B cell (primary cell): ENCODE measurements at regions not wholly inside any gene's neighbourhood (a gene's known extent, or its start where the extent isn't known, plus 50 kb on each side); places are given as distances from the start of the nearest gene placed in this dataset.

Experiments used
- ATAC-seq: fragments of 200-7000 bp; cut with Tn5 transposase; one replicate; pipeline ENCODE4 v1.10.0; 2021; ENCODE audit warnings: low read depth, mild to moderate bottlenecking, moderate number of reproducible peaks, moderate library complexity
- CTCF ChIA-PET: fragments of 350-600 bp; sonication (Branson Sonifier 250); formaldehyde crosslinking; loops from one replicate; lab custom pipeline; 2021; ENCODE audit warnings: antibody characterized with exemption, inconsistent platforms; lab: Charles Lee
- POLR2A ChIA-PET: fragments of 350-600 bp; sonication (Branson Sonifier 250); formaldehyde crosslinking; loops from one replicate; lab custom pipeline; 2021; ENCODE audit warnings: antibody characterized with exemption; lab: Charles Lee
- DNase-seq: peaks from one replicate; pipeline ENCODE4 v3.0.0; 2013
- H2AFZ ChIP-seq: 2 replicates; pipeline ENCODE4 v1.6.1; 2012; ENCODE audit warnings: mild to moderate bottlenecking, low read depth, low read length; ENCODE audit not compliant: insufficient read depth, poor library complexity, severe bottlenecking
- H3K27ac ChIP-seq, 2 donors: 1 replicate in 1 of 2; 2 replicates in 1 of 2; pipeline ENCODE4 v1.5.1; 2012 to 2013; ENCODE audit warnings: low read length in 2 of 2, mild to moderate bottlenecking in 2 of 2, moderate library complexity in 1 of 2
- H3K27me3 ChIP-seq, 4 experiments: fragments of 200-600 bp in 1 of 4; sonication (generic) in 1 of 4; replicated peaks in 1 of 4; 1 replicate in 2 of 4; 2 replicates in 2 of 4; pipeline versions ENCODE4 v1.6.1 to v1.7.0; 2013 to 2016; ENCODE audit warnings: low read length in 3 of 4, mild to moderate bottlenecking in 2 of 4, mixed read lengths in 1 of 4, moderate library complexity in 1 of 4; ENCODE audit not compliant: insufficient read depth in 4 of 4, control insufficient read depth in 3 of 4; ENCODE audit errors: control extremely low read depth in 1 of 4
- H3K36me3 ChIP-seq, 2 experiments: replicated peaks in 1 of 2; 1 replicate in 1 of 2; 2 replicates in 1 of 2; pipeline versions ENCODE4 v1.6.1 to v1.7.1; 2013; ENCODE audit warnings: low read length in 1 of 2; ENCODE audit not compliant: insufficient read depth in 2 of 2, control insufficient read depth in 1 of 2; ENCODE audit errors: control extremely low read depth in 1 of 2, extremely low read depth in 1 of 2
- H3K4me1 ChIP-seq, 2 donors: fragments of 200-600 bp in 1 of 2; sonication (generic) in 1 of 2; 1 replicate in 1 of 2; 2 replicates in 1 of 2; pipeline versions ENCODE4 v1.5.1 to v1.6.1; 2013 to 2017; ENCODE audit warnings: low read length in 2 of 2; ENCODE audit not compliant: control insufficient read depth in 2 of 2, insufficient read depth in 2 of 2
- H3K4me2 ChIP-seq: replicated peaks from 2 replicates; pipeline ENCODE3; 2012; ENCODE audit warnings: mild to moderate bottlenecking, low read depth, low read length; ENCODE audit not compliant: poor library complexity, severe bottlenecking
- H3K4me3 ChIP-seq, 5 experiments: fragments of 200-600 bp in 1 of 5; sonication (generic) in 1 of 5; 1 replicate in 3 of 5; 2 replicates in 2 of 5; pipeline versions ENCODE4 v1.5.1 to v1.7.0; 2011 to 2016; ENCODE audit warnings: low read length in 4 of 5, mild to moderate bottlenecking in 4 of 5, low read depth in 2 of 5, control low read depth in 1 of 5, moderate library complexity in 1 of 5; ENCODE audit not compliant: insufficient read depth in 1 of 5; ENCODE audit errors: control extremely low read depth in 1 of 5, extremely low read depth in 1 of 5
- H3K79me2 ChIP-seq: fragments of 200-600 bp; sonication (generic); one replicate; pipeline ENCODE4 v1.6.0; 2016; ENCODE audit warnings: low read length; ENCODE audit not compliant: control insufficient read depth, insufficient read depth
- H3K9ac ChIP-seq: fragments of 200-600 bp; sonication (generic); 2 replicates; pipeline ENCODE4 v1.6.1; 2017; ENCODE audit warnings: mild to moderate bottlenecking, low read length, moderate library complexity
- H3K9me3 ChIP-seq, 3 donors: one replicate each; pipeline versions ENCODE4 v1.6.1 to v1.7.1; 2013; ENCODE audit warnings: low read length in 2 of 3; ENCODE audit not compliant: control insufficient read depth in 2 of 3, insufficient read depth in 1 of 3; ENCODE audit errors: control extremely low read depth in 1 of 3
- H4K20me1 ChIP-seq: 2 replicates; pipeline ENCODE4 v1.6.0; 2012; ENCODE audit warnings: mild to moderate bottlenecking, low read length; ENCODE audit not compliant: insufficient read depth, control insufficient read depth, poor library complexity, severe bottlenecking
- H3K27ac Mint-ChIP-seq: one replicate; pipeline ENCODE4 v1.8.0; 2021; ENCODE audit warnings: mixed read lengths
- H3K27me3 Mint-ChIP-seq: one replicate; pipeline ENCODE4 v1.8.0; 2021; ENCODE audit warnings: mixed read lengths
- H3K4me1 Mint-ChIP-seq: one replicate; pipeline ENCODE4 v1.8.0; 2021; ENCODE audit warnings: mixed read lengths
- H3K4me3 Mint-ChIP-seq: one replicate; pipeline ENCODE4 v1.8.0; 2021; ENCODE audit warnings: mixed read lengths
- H3K9me3 Mint-ChIP-seq: one replicate; pipeline ENCODE4 v1.8.0; 2022; ENCODE audit warnings: mixed read lengths; ENCODE audit not compliant: insufficient read depth
- EZH2 ChIP-seq: IDR thresholded peaks from 2 replicates; pipeline ENCODE4 v1.6.1; 2012; ENCODE audit warnings: borderline replicate concordance, low read depth, mild to moderate bottlenecking, moderate library complexity, low read length; ENCODE audit not compliant: insufficient read depth, poor library complexity, severe bottlenecking
- WGBS: methylation state at CpG from one replicate; pipeline ENCODE4 v1.1.5; 2013; ENCODE audit warnings: missing lambda C conversion rate; ENCODE audit not compliant: insufficient coverage; 5-methylcytosine and 5-hydroxymethylcytosine counted together
- intact Hi-C: fragments of 100-400 bp; cut with micrococcal nuclease; formaldehyde crosslinking; loops from one replicate; pipeline ENCODE4 v1.10.0; 2022
- TF ChIP-seq, protein P1 (sequence below): fragments of 200-600 bp; IDR thresholded peaks from one replicate; pipeline ENCODE4 v1.8.0; 2022; ENCODE audit warnings: antibody characterized with exemption, mild to moderate bottlenecking

DNA sequence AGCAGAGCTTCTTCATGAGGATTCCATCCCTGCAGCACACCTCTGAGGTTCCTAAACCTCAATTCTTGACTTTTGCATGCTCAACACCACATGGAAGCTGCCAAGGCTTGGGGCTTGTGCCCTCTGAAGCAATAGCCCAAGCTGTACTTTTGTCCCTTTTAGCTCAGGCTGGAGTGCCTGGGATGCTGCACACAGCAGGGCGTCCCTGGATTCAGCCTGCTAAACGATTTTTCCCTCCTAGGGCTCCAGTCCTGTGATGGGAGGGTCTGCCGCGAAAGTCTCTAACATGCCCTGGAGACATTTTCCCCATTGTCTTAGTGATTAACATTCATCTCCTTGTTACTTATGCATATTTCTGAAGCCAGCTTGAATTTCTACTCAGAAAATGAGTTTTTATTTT lies 98.3 kb downstream of the SLITRK5 start:
- H3K27me3 ChIP-seq = no peaks in the 10 kb centered on the region
- H3K27me3 Mint-ChIP-seq = no peaks in the 10 kb centered on the region
- no peaks in the 10 kb centered on the region for H3K4me1 ChIP-seq
- H2AFZ ChIP-seq = no peak overlapping the region
- ATAC-seq (no peak), DNase-seq (no peak)
- no peak overlapping the region for H3K4me2 ChIP-seq
- no peak overlapping the region for H3K4me3 ChIP-seq
- H3K4me1 Mint-ChIP-seq = no peaks in the 10 kb centered on the region
- H3K9ac ChIP-seq = no peak overlapping the region
- intact Hi-C loops = no loop called here
- ChIA-PET POLR2A (no interaction called here), CTCF (no interaction called here)
- WGBS = no CpG with 5 or more reads among the region's 4 CpGs
- no peak overlapping the region for H3K27ac ChIP-seq
- H3K36me3 ChIP-seq = no peaks in the 10 kb centered on the region
- no peak overlapping the region for H3K4me3 Mint-ChIP-seq
- peaks cover 0 to 4% (median 0%) of the 10 kb centered on the region in 3 donors for H3K9me3 ChIP-seq
- H3K9me3 Mint-ChIP-seq = peaks cover 5% of the 10 kb centered on the region
- H3K79me2 ChIP-seq = no peaks in the 10 kb centered on the region
- H3K27ac Mint-ChIP-seq = no peak overlapping the region
- no peaks in the 10 kb centered on the region for H4K20me1 ChIP-seq
- TF ChIP-seq, protein P1, sequence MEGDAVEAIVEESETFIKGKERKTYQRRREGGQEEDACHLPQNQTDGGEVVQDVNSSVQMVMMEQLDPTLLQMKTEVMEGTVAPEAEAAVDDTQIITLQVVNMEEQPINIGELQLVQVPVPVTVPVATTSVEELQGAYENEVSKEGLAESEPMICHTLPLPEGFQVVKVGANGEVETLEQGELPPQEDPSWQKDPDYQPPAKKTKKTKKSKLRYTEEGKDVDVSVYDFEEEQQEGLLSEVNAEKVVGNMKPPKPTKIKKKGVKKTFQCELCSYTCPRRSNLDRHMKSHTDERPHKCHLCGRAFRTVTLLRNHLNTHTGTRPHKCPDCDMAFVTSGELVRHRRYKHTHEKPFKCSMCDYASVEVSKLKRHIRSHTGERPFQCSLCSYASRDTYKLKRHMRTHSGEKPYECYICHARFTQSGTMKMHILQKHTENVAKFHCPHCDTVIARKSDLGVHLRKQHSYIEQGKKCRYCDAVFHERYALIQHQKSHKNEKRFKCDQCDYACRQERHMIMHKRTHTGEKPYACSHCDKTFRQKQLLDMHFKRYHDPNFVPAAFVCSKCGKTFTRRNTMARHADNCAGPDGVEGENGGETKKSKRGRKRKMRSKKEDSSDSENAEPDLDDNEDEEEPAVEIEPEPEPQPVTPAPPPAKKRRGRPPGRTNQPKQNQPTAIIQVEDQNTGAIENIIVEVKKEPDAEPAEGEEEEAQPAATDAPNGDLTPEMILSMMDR = no peak
- TF ChIP-seq EZH2 = no peak

DNA sequence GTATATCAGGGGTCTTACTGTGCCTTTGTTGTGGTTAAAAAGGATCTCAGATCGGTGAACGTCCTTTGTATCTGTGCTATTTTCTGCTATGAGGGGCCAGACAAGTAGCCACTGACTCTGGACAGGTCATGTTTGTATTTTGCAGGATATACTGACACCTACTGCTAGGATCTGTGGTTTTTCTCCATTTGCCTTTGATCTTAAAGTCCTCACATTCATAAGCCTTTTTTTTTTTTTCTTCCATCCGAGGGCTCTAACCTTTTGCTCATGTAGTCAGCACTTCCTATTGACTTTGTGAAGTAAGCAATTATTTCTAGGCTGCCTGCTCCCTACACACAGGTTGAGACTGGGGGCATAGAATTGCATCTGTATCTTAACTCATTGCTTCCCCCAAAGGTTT lies 106.2 kb downstream of the SLITRK5 start:
- no peak for TF ChIP-seq EZH2
- TF ChIP-seq, protein P1 = no peak
- H3K9me3 Mint-ChIP-seq = peaks cover 3% of the 10 kb centered on the region
- Histone ChIP-seq H4K20me1 (no peaks in the 10 kb centered on the region), H3K9me3 (no peaks in the 10 kb centered on the region), H3K36me3 (no peaks in the 10 kb centered on the region), H3K4me2 (no peak overlapping the region), H3K79me2 (no peaks in the 10 kb centered on the region), H2AFZ (no peak overlapping the region), H3K27ac (no peak overlapping the region), H3K9ac (no peak overlapping the region), H3K4me1 (no peaks in the 10 kb centered on the region), H3K4me3 (no peak overlapping the region), H3K27me3 (no peaks in the 10 kb centered on the region)
- no peak overlapping the region for H3K27ac Mint-ChIP-seq
- intact Hi-C loops = no loop called here
- no peak overlapping the region for H3K4me3 Mint-ChIP-seq
- ATAC-seq (no peak), DNase-seq (no peak)
- WGBS = 67% methylated on average over 2 of the region's 3 CpGs
- ChIA-PET POLR2A (no interaction called here), CTCF (no interaction called here)
- H3K4me1 Mint-ChIP-seq = no peaks in the 10 kb centered on the region
- no peaks in the 10 kb centered on the region for H3K27me3 Mint-ChIP-seq
